Peyer's patch (tissue), 4 donors: ENCODE measurements at regions not wholly inside any gene's neighbourhood (a gene's known extent, or its start where the extent isn't known, plus 50 kb on each side); places are given as distances from the start of the nearest gene placed in this dataset.

ENCODE experiments used
- POLR2A ChIP-seq, 2 donors: fragments of 450-650 bp; IDR thresholded peaks; one replicate each; pipeline ENCODE4 v1.5.1; 2017; ENCODE audit warnings: antibody characterized with exemption in 2 of 2, mild to moderate bottlenecking in 2 of 2, moderate library complexity in 2 of 2
- TF ChIP-seq, protein P1 (sequence below), 6 experiments: fragments of 450-650 bp in 4 of 6; fragments of 200-600 bp in 2 of 6; sonication (generic) in 1 of 6; IDR thresholded peaks; one replicate each; pipeline ENCODE4 v1.5.1; 2017 to 2019; ENCODE audit warnings: antibody characterized with exemption in 6 of 6, mild to moderate bottlenecking in 3 of 6, moderate library complexity in 1 of 6

DNA sequence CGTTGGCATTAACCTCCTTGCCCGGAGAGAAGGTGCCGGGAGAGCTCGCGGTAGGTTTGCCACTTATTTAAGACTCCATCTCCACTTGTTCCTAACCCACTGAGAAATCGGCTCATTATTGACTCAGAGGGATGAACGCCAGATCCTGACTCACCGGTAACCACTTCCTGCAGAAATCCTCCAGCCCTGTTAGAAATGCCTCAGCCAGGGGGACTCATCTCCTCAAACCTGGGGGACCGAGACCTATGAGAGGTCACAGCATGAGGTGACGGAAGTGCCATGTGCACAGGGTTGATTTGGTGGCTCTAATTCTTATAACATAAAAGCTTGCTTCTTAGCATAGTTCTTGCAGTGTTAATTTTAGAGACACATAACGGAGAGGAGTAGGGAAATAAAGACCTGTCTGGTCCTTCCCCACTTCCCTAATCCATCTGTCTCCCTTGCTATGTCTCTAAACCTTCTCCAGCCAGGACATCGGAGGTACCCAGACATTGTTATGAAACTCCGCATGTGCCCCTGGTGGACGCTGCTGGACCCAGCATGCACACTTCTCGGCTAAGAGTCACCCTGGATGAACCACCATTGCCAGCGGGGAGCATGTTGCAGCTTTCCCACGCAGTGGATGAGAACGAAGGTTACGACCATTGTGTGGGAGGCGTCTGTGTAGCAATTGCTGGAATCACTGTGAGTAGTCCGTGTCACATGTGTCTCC, 158.9 kb downstream of the EFNB2 start:
- TF ChIP-seq, protein P1, sequence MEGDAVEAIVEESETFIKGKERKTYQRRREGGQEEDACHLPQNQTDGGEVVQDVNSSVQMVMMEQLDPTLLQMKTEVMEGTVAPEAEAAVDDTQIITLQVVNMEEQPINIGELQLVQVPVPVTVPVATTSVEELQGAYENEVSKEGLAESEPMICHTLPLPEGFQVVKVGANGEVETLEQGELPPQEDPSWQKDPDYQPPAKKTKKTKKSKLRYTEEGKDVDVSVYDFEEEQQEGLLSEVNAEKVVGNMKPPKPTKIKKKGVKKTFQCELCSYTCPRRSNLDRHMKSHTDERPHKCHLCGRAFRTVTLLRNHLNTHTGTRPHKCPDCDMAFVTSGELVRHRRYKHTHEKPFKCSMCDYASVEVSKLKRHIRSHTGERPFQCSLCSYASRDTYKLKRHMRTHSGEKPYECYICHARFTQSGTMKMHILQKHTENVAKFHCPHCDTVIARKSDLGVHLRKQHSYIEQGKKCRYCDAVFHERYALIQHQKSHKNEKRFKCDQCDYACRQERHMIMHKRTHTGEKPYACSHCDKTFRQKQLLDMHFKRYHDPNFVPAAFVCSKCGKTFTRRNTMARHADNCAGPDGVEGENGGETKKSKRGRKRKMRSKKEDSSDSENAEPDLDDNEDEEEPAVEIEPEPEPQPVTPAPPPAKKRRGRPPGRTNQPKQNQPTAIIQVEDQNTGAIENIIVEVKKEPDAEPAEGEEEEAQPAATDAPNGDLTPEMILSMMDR (IDR thresholded peaks at IDR 0.05) = no peak
- TF ChIP-seq POLR2A (IDR thresholded peaks at IDR 0.05) = no peak
